ENCODE measurements at regions not wholly inside any gene's neighbourhood (a gene's known extent, or its start where the extent isn't known, plus 50 kb on each side); places are given as distances from the start of the nearest gene placed in this dataset.

DNA sequence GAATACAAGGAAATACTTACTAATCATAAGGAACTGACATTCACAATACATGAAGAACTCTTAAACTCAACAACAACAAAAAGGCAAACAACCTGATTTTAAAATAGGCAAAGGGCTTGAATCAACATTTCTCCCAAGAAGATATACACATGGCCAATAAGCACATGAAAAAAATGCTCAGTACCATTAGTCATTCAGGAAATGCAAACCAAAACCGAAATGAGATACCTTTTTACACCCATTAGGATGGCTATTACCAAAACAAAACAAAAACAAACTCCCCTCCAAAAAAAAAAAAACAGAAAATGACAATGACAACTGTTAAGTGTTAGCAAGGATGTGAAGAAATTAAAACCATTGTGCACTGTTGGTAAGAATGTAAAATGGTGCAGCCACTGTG is 104.1 kb upstream of the ZNF462 start:
- TF ChIP-seq, protein P1, sequence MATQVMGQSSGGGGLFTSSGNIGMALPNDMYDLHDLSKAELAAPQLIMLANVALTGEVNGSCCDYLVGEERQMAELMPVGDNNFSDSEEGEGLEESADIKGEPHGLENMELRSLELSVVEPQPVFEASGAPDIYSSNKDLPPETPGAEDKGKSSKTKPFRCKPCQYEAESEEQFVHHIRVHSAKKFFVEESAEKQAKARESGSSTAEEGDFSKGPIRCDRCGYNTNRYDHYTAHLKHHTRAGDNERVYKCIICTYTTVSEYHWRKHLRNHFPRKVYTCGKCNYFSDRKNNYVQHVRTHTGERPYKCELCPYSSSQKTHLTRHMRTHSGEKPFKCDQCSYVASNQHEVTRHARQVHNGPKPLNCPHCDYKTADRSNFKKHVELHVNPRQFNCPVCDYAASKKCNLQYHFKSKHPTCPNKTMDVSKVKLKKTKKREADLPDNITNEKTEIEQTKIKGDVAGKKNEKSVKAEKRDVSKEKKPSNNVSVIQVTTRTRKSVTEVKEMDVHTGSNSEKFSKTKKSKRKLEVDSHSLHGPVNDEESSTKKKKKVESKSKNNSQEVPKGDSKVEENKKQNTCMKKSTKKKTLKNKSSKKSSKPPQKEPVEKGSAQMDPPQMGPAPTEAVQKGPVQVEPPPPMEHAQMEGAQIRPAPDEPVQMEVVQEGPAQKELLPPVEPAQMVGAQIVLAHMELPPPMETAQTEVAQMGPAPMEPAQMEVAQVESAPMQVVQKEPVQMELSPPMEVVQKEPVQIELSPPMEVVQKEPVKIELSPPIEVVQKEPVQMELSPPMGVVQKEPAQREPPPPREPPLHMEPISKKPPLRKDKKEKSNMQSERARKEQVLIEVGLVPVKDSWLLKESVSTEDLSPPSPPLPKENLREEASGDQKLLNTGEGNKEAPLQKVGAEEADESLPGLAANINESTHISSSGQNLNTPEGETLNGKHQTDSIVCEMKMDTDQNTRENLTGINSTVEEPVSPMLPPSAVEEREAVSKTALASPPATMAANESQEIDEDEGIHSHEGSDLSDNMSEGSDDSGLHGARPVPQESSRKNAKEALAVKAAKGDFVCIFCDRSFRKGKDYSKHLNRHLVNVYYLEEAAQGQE (IDR thresholded peaks at IDR 0.05; ENCODE audit: borderline replicate concordance): no peak
- TF ChIP-seq, protein P2, sequence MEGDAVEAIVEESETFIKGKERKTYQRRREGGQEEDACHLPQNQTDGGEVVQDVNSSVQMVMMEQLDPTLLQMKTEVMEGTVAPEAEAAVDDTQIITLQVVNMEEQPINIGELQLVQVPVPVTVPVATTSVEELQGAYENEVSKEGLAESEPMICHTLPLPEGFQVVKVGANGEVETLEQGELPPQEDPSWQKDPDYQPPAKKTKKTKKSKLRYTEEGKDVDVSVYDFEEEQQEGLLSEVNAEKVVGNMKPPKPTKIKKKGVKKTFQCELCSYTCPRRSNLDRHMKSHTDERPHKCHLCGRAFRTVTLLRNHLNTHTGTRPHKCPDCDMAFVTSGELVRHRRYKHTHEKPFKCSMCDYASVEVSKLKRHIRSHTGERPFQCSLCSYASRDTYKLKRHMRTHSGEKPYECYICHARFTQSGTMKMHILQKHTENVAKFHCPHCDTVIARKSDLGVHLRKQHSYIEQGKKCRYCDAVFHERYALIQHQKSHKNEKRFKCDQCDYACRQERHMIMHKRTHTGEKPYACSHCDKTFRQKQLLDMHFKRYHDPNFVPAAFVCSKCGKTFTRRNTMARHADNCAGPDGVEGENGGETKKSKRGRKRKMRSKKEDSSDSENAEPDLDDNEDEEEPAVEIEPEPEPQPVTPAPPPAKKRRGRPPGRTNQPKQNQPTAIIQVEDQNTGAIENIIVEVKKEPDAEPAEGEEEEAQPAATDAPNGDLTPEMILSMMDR (IDR thresholded peaks at IDR 0.05; ENCODE audit: poor library complexity, severe bottlenecking): no peak
- TF ChIP-seq TAF1 (IDR thresholded peaks at IDR 0.05; ENCODE audit: low read depth): no peak

Data from neural cell (in vitro differentiated cells).